ENCODE measurements at regions not wholly inside any gene's neighbourhood (a gene's known extent, or its start where the extent isn't known, plus 50 kb on each side); places are given as distances from the start of the nearest gene placed in this dataset.

GRCh38 chr18:49666045-49666775 is 104.4 kb downstream of the LIPG start:
- no peaks in the 10 kb centered on the region for H3K36me3 Mint-ChIP-seq (ENCODE audit: low read depth)
- H3K27me3 Mint-ChIP-seq (ENCODE audit: low read depth) = peaks cover 24% of the 10 kb centered on the region
- intact Hi-C loops (cut with micrococcal nuclease) = no loop called here
- H3K27ac Mint-ChIP-seq = no peak overlapping the region
- H3K4me1 Mint-ChIP-seq (ENCODE audit: low read depth) = no peaks in the 10 kb centered on the region
- no peaks in the 10 kb centered on the region for H3K9me3 Mint-ChIP-seq
- no peak overlapping the region for H3K4me3 Mint-ChIP-seq (ENCODE audit: low read depth)
- DNase-seq (ENCODE audit: low spot score) = no peak

GRCh38 chr18:49663899-49664890 is 102.3 kb downstream of the LIPG start:
- intact Hi-C loops (cut with micrococcal nuclease) = no loop called here
- no peak for DNase-seq (ENCODE audit: low spot score)
- H3K9me3 Mint-ChIP-seq = no peaks in the 10 kb centered on the region
- H3K4me3 Mint-ChIP-seq (ENCODE audit: low read depth) = no peak overlapping the region
- no peaks in the 10 kb centered on the region for H3K36me3 Mint-ChIP-seq (ENCODE audit: low read depth)
- H3K27ac Mint-ChIP-seq = no peak overlapping the region
- H3K27me3 Mint-ChIP-seq (ENCODE audit: low read depth) = peaks cover 20% of the 10 kb centered on the region
- H3K4me1 Mint-ChIP-seq (ENCODE audit: low read depth) = no peaks in the 10 kb centered on the region

- Mint-ChIP-seq H3K36me3 (ENCODE audit: low read depth) (no peaks in the 10 kb centered on the region), H3K4me3 (ENCODE audit: low read depth) (no peak overlapping the region), H3K27ac (no peak overlapping the region), H3K9me3 (no peaks in the 10 kb centered on the region), H3K4me1 (ENCODE audit: low read depth) (no peaks in the 10 kb centered on the region), H3K27me3 (ENCODE audit: low read depth) (peaks cover 18% of the 10 kb centered on the region)
- intact Hi-C loops (cut with micrococcal nuclease) = no loop called here
- no peak for DNase-seq (ENCODE audit: low spot score)
These were observed 100.6 kb downstream of the LIPG start for GRCh38 chr18:49662506-49662905.

GRCh38 chr18:49658823-49659404 is 97.1 kb downstream of the LIPG start:
- DNase-seq (ENCODE audit: low spot score) = no peak
- Mint-ChIP-seq H3K36me3 (ENCODE audit: low read depth) (no peaks in the 10 kb centered on the region), H3K27ac (no peak overlapping the region), H3K4me3 (ENCODE audit: low read depth) (no peak overlapping the region), H3K27me3 (ENCODE audit: low read depth) (peaks cover 8% of the 10 kb centered on the region), H3K9me3 (no peaks in the 10 kb centered on the region), H3K4me1 (ENCODE audit: low read depth) (no peaks in the 10 kb centered on the region)
- intact Hi-C loops (cut with micrococcal nuclease) = no loop called here

GRCh38 chr18:49656073-49656692 is 94.3 kb downstream of the LIPG start:
- Mint-ChIP-seq H3K27me3 (ENCODE audit: low read depth) (peaks cover 8% of the 10 kb centered on the region), H3K9me3 (no peaks in the 10 kb centered on the region), H3K4me3 (ENCODE audit: low read depth) (no peak overlapping the region), H3K4me1 (ENCODE audit: low read depth) (no peaks in the 10 kb centered on the region), H3K36me3 (ENCODE audit: low read depth) (no peaks in the 10 kb centered on the region), H3K27ac (no peak overlapping the region)
- intact Hi-C loops (cut with micrococcal nuclease) = no loop called here
- DNase-seq (ENCODE audit: low spot score) = no peak

- no peaks in the 10 kb centered on the region for H3K4me1 Mint-ChIP-seq (ENCODE audit: low read depth)
- H3K4me3 Mint-ChIP-seq (ENCODE audit: low read depth) = no peak overlapping the region
- H3K27me3 Mint-ChIP-seq (ENCODE audit: low read depth) = peaks cover 6% of the 10 kb centered on the region
- no peaks in the 10 kb centered on the region for H3K9me3 Mint-ChIP-seq
- H3K27ac Mint-ChIP-seq = no peak overlapping the region
- no peak for DNase-seq (ENCODE audit: low spot score)
- no peaks in the 10 kb centered on the region for H3K36me3 Mint-ChIP-seq (ENCODE audit: low read depth)
- intact Hi-C loops (cut with micrococcal nuclease) = no loop called here
These were observed 93.6 kb downstream of the LIPG start for GRCh38 chr18:49655266-49656072.

- Mint-ChIP-seq H3K27ac (no peak overlapping the region), H3K9me3 (no peaks in the 10 kb centered on the region), H3K4me3 (ENCODE audit: low read depth) (no peak overlapping the region), H3K36me3 (ENCODE audit: low read depth) (no peaks in the 10 kb centered on the region), H3K4me1 (ENCODE audit: low read depth) (no peaks in the 10 kb centered on the region), H3K27me3 (ENCODE audit: low read depth) (peaks cover 3% of the 10 kb centered on the region)
- intact Hi-C loops (cut with micrococcal nuclease) = no loop called here
- DNase-seq (ENCODE audit: low spot score) = no peak
These were observed 92.5 kb downstream of the LIPG start for GRCh38 chr18:49654347-49654746.

GRCh38 chr18:49652881-49653724 is 91.2 kb downstream of the LIPG start:
- DNase-seq (ENCODE audit: low spot score) = no peak
- no peaks in the 10 kb centered on the region for H3K4me1 Mint-ChIP-seq (ENCODE audit: low read depth)
- no peaks in the 10 kb centered on the region for H3K27me3 Mint-ChIP-seq (ENCODE audit: low read depth)
- no peak overlapping the region for H3K4me3 Mint-ChIP-seq (ENCODE audit: low read depth)
- H3K27ac Mint-ChIP-seq = no peak overlapping the region
- no peaks in the 10 kb centered on the region for H3K36me3 Mint-ChIP-seq (ENCODE audit: low read depth)
- intact Hi-C loops (cut with micrococcal nuclease) = no loop called here
- no peaks in the 10 kb centered on the region for H3K9me3 Mint-ChIP-seq

GRCh38 chr18:49651033-49651432 is 89.2 kb downstream of the LIPG start:
- Mint-ChIP-seq H3K4me1 (ENCODE audit: low read depth) (no peaks in the 10 kb centered on the region), H3K36me3 (ENCODE audit: low read depth) (no peaks in the 10 kb centered on the region), H3K27me3 (ENCODE audit: low read depth) (no peaks in the 10 kb centered on the region), H3K4me3 (ENCODE audit: low read depth) (no peak overlapping the region), H3K27ac (no peak overlapping the region), H3K9me3 (no peaks in the 10 kb centered on the region)
- no peak for DNase-seq (ENCODE audit: low spot score)
- intact Hi-C loops (cut with micrococcal nuclease) = no loop called here

- no peak for DNase-seq (ENCODE audit: low spot score)
These were observed 88.6 kb downstream of the LIPG start for GRCh38 chr18:49650426-49650891.

GRCh38 chr18:49648811-49649210 is 87.0 kb downstream of the LIPG start:
- Mint-ChIP-seq H3K27ac (no peak overlapping the region), H3K4me3 (ENCODE audit: low read depth) (no peak overlapping the region), H3K4me1 (ENCODE audit: low read depth) (no peaks in the 10 kb centered on the region), H3K36me3 (ENCODE audit: low read depth) (no peaks in the 10 kb centered on the region), H3K27me3 (ENCODE audit: low read depth) (no peaks in the 10 kb centered on the region), H3K9me3 (no peaks in the 10 kb centered on the region)
- DNase-seq (ENCODE audit: low spot score) = no peak
- intact Hi-C loops (cut with micrococcal nuclease) = no loop called here

More at GRCh38 chr18:49650426-49650891, 88.6 kb downstream of the LIPG start:
- H3K4me3 Mint-ChIP-seq (ENCODE audit: low read depth) = no peak overlapping the region
- intact Hi-C loops (cut with micrococcal nuclease) = no loop called here
- H3K27ac Mint-ChIP-seq = no peak overlapping the region
- H3K27me3 Mint-ChIP-seq (ENCODE audit: low read depth) = no peaks in the 10 kb centered on the region
- H3K4me1 Mint-ChIP-seq (ENCODE audit: low read depth) = no peaks in the 10 kb centered on the region
- H3K9me3 Mint-ChIP-seq = no peaks in the 10 kb centered on the region
- H3K36me3 Mint-ChIP-seq (ENCODE audit: low read depth) = no peaks in the 10 kb centered on the region
